HCT116 (cell line): ENCODE measurements at regions not wholly inside any gene's neighbourhood (a gene's known extent, or its start where the extent isn't known, plus 50 kb on each side); places are given as distances from the start of the nearest gene placed in this dataset.

Experiments used
- ATAC-seq: fragments of 200-7000 bp; cut with Tn5 transposase; 2 replicates; pipeline ENCODE4 v1.9.1; 2020; ENCODE audit warnings: mild to moderate bottlenecking, moderate library complexity
- BruUV-seq: library from RNA; stranded (reverse); fragments of 400-500 nt; replicated peaks from 2 replicates; lab custom pipeline; 2021; lab: Mats Ljungman, UMichigan
- CTCF ChIA-PET: fragments of 300-600 bp; sonication (Branson Sonifier 250); formaldehyde crosslinking; loops from one replicate; lab custom pipeline; 2021; ENCODE audit warnings: antibody characterized with exemption; lab: Charles Lee
- POLR2A ChIA-PET: fragments of 300-600, 350-600 bp; sonication (Branson Sonifier 250); formaldehyde crosslinking; loops from one replicate; lab custom pipeline; 2021; ENCODE audit warnings: antibody characterized with exemption; lab: Charles Lee
- RAD21 ChIA-PET, 2 experiments: fragments of 300-600 bp; sonication (Branson Sonifier 250); formaldehyde crosslinking; loops; one replicate each; lab custom pipeline; 2023; ENCODE audit warnings: low total read pairs in 2 of 2; ENCODE audit not compliant: uncharacterized antibody in 2 of 2, unreplicated experiment in 2 of 2, low non-redundant PET in 1 of 2; lab: Charles Lee
- DNase-seq: peaks from one replicate; pipeline ENCODE4 v3.0.0-alpha.2; 2010; ENCODE audit warnings: low read depth, low spot score
- H2AFZ ChIP-seq: fragments of 200-600 bp; shearing (Covaris generic), sonication (generic); 2 replicates; pipeline ENCODE4 v1.6.1; 2017; ENCODE audit warnings: low read depth, mixed run types, mixed read lengths, antibody characterized with exemption, low read length; ENCODE audit not compliant: poor library complexity, severe bottlenecking
- H3K27ac ChIP-seq: 2 replicates; pipeline ENCODE4 v1.5.1; 2012; ENCODE audit warnings: low read depth, low read length
- H3K27me3 ChIP-seq: fragments of 200-600 bp; sonication (generic); 2 replicates; pipeline ENCODE4 v1.6.1; 2016; ENCODE audit warnings: mixed run types, low read length, mixed read lengths; ENCODE audit not compliant: insufficient read depth
- H3K36me3 ChIP-seq, 2 experiments: fragments of 200-500 bp in 1 of 2; fragments of 200-600 bp in 1 of 2; sonication (Bioruptor generic) in 1 of 2; sonication (generic) in 1 of 2; 2 replicates each; pipeline versions ENCODE4 v1.5.1 to v1.6.1; 2014 to 2016; ENCODE audit warnings: low read length in 2 of 2, inconsistent platforms in 1 of 2, mixed read lengths in 1 of 2, mixed run types in 1 of 2; ENCODE audit not compliant: insufficient read depth in 2 of 2, control insufficient read depth in 1 of 2
- H3K4me1 ChIP-seq, 2 experiments: fragments of 200-600 bp in 1 of 2; sonication (generic) in 1 of 2; 2 replicates each; pipeline versions ENCODE4 v1.5.1 to v1.6.1; 2012 to 2017; ENCODE audit warnings: low read length in 2 of 2, inconsistent platforms in 1 of 2, mild to moderate bottlenecking in 1 of 2, mixed read lengths in 1 of 2, mixed run types in 1 of 2, moderate library complexity in 1 of 2; ENCODE audit not compliant: insufficient read depth in 2 of 2, control insufficient read depth in 1 of 2
- H3K4me2 ChIP-seq: fragments of 200-600 bp; sonication (generic); 2 replicates; pipeline ENCODE4 v1.6.1; 2017; ENCODE audit warnings: mixed run types, low read length, mixed read lengths
- H3K4me3 ChIP-seq, 2 experiments: fragments of 200-600 bp in 1 of 2; sonication (generic) in 1 of 2; replicated peaks in 1 of 2; 2 replicates each; pipeline ENCODE4 v1.5.1; 2011 to 2016; ENCODE audit warnings: low read length in 2 of 2, control low read depth in 1 of 2, low read depth in 1 of 2, mild to moderate bottlenecking in 1 of 2, mixed read lengths in 1 of 2, mixed run types in 1 of 2
- H3K79me2 ChIP-seq: fragments of 200-600 bp; sonication (generic); 2 replicates; pipeline ENCODE4 v1.6.1; 2017; ENCODE audit warnings: mild to moderate bottlenecking, mixed run types, low read length, moderate library complexity, mixed read lengths; ENCODE audit not compliant: insufficient read depth
- H3K9ac ChIP-seq: fragments of 200-600 bp; sonication (generic); 2 replicates; pipeline ENCODE4 v1.6.1; 2016; ENCODE audit warnings: low read length, mixed read lengths
- H3K9me2 ChIP-seq: fragments of 200-600 bp; sonication (generic), shearing (Covaris generic); 2 replicates; pipeline ENCODE4 v1.6.1; 2017; ENCODE audit warnings: mixed run types, mild to moderate bottlenecking, moderate library complexity; ENCODE audit not compliant: insufficient read depth
- H3K9me3 ChIP-seq, 2 experiments: fragments of 200-500 bp in 1 of 2; fragments of 200-600 bp in 1 of 2; sonication (Bioruptor generic) in 1 of 2; sonication (generic) in 1 of 2; 2 replicates each; pipeline ENCODE4 v1.6.1; 2014 to 2017; ENCODE audit warnings: low read length in 2 of 2, mixed read lengths in 2 of 2, inconsistent platforms in 1 of 2, low read depth in 1 of 2, mild to moderate bottlenecking in 1 of 2, mixed run types in 1 of 2, moderate library complexity in 1 of 2; ENCODE audit not compliant: control insufficient read depth in 1 of 2, insufficient read depth in 1 of 2
- H4K20me1 ChIP-seq: fragments of 200-600 bp; sonication (generic), shearing (Covaris generic); 2 replicates; pipeline ENCODE4 v1.6.1; 2017; ENCODE audit warnings: mixed run types, mild to moderate bottlenecking, moderate library complexity; ENCODE audit not compliant: insufficient read depth
- CBX3 ChIP-seq: IDR thresholded peaks from 2 replicates; pipeline ENCODE4 v1.6.1; 2012; ENCODE audit warnings: low read depth
- FOSL1 ChIP-seq: IDR thresholded peaks from 2 replicates; pipeline ENCODE4 v1.6.1; 2012; ENCODE audit warnings: low read depth
- ZFX ChIP-seq: fragments of 450-650 bp; IDR thresholded peaks from 2 replicates; pipeline ENCODE4 v1.6.1; 2017
- intact Hi-C: fragments of 100-400 bp; cut with micrococcal nuclease; formaldehyde crosslinking; loops from 2 replicates; pipeline ENCODE4 v1.10.0; 2022
- TF ChIP-seq, protein P1 (sequence below), 3 experiments: fragments of 200-600 bp in 1 of 3; sonication (generic) in 1 of 3; IDR thresholded peaks in 2 of 3; conservative IDR thresholded peaks in 1 of 3; 2 replicates each; pipeline ENCODE4 v1.5.1; 2012 to 2017; ENCODE audit warnings: low read depth in 2 of 3, low read length in 2 of 3, antibody characterized with exemption in 1 of 3, borderline replicate concordance in 1 of 3, control low read depth in 1 of 3, mild to moderate bottlenecking in 1 of 3, mixed read lengths in 1 of 3, mixed run types in 1 of 3, moderate library complexity in 1 of 3; ENCODE audit not compliant: insufficient read depth in 1 of 3

DNA sequence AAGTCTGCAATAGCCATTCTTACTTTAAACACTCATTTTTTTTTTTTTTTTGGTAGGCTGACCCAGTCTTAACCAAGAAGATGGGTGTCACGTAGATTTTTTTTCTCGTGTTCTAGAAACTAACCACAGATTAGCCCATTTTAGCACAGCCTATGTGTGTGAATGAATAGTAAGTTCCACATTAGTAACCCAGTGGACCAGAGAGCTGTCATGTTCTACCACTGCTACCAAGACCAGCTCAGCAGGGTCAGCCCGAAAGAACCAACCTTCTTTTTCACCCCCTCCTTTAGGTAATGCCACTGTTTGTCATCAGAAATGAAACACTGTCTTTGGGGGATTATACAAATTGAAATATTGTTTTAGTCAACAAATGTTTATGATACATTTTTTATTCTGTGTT is 221.1 kb upstream of the PLXNA2 start (continued):
- TF ChIP-seq ZFX (no peak), FOSL1 (no peak)
- TF ChIP-seq, protein P1, sequence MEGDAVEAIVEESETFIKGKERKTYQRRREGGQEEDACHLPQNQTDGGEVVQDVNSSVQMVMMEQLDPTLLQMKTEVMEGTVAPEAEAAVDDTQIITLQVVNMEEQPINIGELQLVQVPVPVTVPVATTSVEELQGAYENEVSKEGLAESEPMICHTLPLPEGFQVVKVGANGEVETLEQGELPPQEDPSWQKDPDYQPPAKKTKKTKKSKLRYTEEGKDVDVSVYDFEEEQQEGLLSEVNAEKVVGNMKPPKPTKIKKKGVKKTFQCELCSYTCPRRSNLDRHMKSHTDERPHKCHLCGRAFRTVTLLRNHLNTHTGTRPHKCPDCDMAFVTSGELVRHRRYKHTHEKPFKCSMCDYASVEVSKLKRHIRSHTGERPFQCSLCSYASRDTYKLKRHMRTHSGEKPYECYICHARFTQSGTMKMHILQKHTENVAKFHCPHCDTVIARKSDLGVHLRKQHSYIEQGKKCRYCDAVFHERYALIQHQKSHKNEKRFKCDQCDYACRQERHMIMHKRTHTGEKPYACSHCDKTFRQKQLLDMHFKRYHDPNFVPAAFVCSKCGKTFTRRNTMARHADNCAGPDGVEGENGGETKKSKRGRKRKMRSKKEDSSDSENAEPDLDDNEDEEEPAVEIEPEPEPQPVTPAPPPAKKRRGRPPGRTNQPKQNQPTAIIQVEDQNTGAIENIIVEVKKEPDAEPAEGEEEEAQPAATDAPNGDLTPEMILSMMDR (IDR thresholded peaks at IDR 0.05 in 2 of 3, conservative IDR thresholded peaks at IDR 0.05 in 1 of 3; ENCODE audit: borderline replicate concordance in 1 of 3, insufficient read depth in 1 of 3, low read depth in 2 of 3, low read length in 2 of 3): no peak

DNA sequence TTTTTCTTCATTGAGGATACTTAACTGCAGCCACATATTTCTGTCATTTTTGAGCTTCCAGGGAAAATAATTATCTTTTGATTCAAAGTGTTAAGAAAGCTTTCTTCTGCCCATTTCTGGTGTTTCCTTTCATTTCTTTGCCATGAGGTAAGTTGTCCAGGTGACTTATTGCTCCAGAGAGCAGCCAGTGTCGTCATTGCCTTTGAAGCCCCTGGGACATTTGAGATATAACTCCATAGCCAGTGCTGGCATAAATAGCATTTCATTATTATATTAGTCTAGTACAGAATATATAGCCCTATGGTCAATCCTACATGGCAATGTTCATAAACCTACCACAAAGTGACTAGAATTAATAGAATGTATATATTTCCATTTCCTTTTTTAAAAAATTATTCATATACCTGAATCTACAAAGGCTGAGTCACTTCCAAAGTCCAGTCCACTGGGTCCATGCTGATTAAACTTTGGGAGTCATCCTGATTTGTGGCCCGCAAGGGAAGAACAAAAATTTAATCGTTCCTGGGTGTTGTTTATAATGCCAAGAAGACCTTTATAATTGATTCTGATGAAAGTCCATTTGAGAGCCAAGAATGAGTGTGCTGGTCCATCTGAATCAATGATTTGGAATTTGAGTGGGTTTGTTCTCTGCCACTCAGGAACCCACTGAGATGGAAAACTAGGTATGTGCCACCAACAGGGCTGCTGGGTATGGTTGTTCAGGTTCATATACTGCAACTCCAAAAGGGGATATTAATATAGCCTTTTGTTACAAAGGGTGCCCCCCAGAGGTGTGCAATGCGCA is 221.8 kb upstream of the PLXNA2 start:
- Histone ChIP-seq H4K20me1 (no peaks in the 10 kb centered on the region), H3K4me3 (no peak overlapping the region), H3K9me3 (no peaks in the 10 kb centered on the region), H3K4me2 (no peak overlapping the region), H3K9me2 (no peaks in the 10 kb centered on the region), H3K36me3 (no peaks in the 10 kb centered on the region), H3K27ac (no peak overlapping the region), H3K9ac (no peak overlapping the region), H2AFZ (no peak overlapping the region), H3K79me2 (no peaks in the 10 kb centered on the region), H3K4me1 (no peaks in the 10 kb centered on the region), H3K27me3 (peaks cover 12% of the 10 kb centered on the region; the same call in 1 of the 2 replicates)
- ATAC-seq (no peak), DNase-seq (no peak)
- intact Hi-C loops: no loop called here
- TF ChIP-seq CBX3: no peak
- TF ChIP-seq, protein P1 (IDR thresholded peaks at IDR 0.05 in 2 of 3, conservative IDR thresholded peaks at IDR 0.05 in 1 of 3; ENCODE audit: borderline replicate concordance in 1 of 3, insufficient read depth in 1 of 3, low read depth in 2 of 3, low read length in 2 of 3): 0 out of 6 replicates have a peak, but pooled peaks of 1 of the 3 experiments have one; percentile 29
- BruUV-seq: no TSS peak
- RAD21 ChIA-PET: no interaction called here
- POLR2A ChIA-PET: interaction anchor here (0.7 kb wide), 1 partner anchor 12 kb away, joined by 3 read pairs; no protein-coding TSS in a partner anchor
- CTCF ChIA-PET: no interaction called here
